Stimulated activated naive CD8-positive, alpha-beta T cell treated with anti-CD3 and anti-CD28 coated beads, Interleukin-15, amount 100 ng/mL, for 72 hours (primary cell): ENCODE measurements at regions not wholly inside any gene's neighbourhood (a gene's known extent, or its start where the extent isn't known, plus 50 kb on each side); places are given as distances from the start of the nearest gene placed in this dataset.
"Not testable (repeated sequence)": the region's sequence is repeated elsewhere in the genome, so short reads cannot be mapped to it uniquely, and the experiment has no call there.

Source experiments
- ATAC-seq: fragments of 150-1000 bp; cut with Tn5 transposase; 2 replicates; pipeline ENCODE4 v1.10.0; 2021; ENCODE audit warnings: mild to moderate bottlenecking, moderate library complexity
- DNase-seq, 2 donors: peaks; one replicate each; pipeline ENCODE4 v3.0.0; 2021 to 2022
- H3K27ac Mint-ChIP-seq, 2 donors: one replicate each; pipeline ENCODE4 v1.8.0; 2022; ENCODE audit warnings: mild to moderate bottlenecking in 2 of 2, mixed read lengths in 2 of 2, moderate library complexity in 2 of 2
- H3K27me3 Mint-ChIP-seq: one replicate; pipeline ENCODE4 v1.8.0; 2022; ENCODE audit warnings: mixed read lengths
- H3K4me1 Mint-ChIP-seq: one replicate; pipeline ENCODE4 v1.8.0; 2022; ENCODE audit warnings: mild to moderate bottlenecking, mixed read lengths
- H3K4me3 Mint-ChIP-seq, 2 donors: one replicate each; pipeline ENCODE4 v1.8.0; 2022; ENCODE audit warnings: mild to moderate bottlenecking in 2 of 2, mixed read lengths in 2 of 2, moderate library complexity in 1 of 2
- H3K9me3 Mint-ChIP-seq, 2 donors: one replicate each; pipeline ENCODE4 v1.8.0; 2022; ENCODE audit warnings: mixed read lengths in 2 of 2

- Mint-ChIP-seq H3K4me3 (no peak overlapping the region), H3K27me3 (no peaks in the 10 kb centered on the region), H3K4me1 (no peaks in the 10 kb centered on the region), H3K27ac (no peak overlapping the region), H3K9me3 (peaks cover 0 to 8% of the 10 kb centered on the region in 2 donors)
- no peak for DNase-seq
- ATAC-seq: no peak
Observed at GRCh38 chr5:92627186-92627585, 953.8 kb downstream of the NR2F1-AS1 start.

GRCh38 chr5:92616085-92616484, 964.9 kb downstream of the NR2F1-AS1 start:
- Mint-ChIP-seq H3K4me1 (no peaks in the 10 kb centered on the region), H3K27ac (no peak overlapping the region), H3K4me3 (no peak overlapping the region), H3K9me3 (peaks cover 0 to 7% of the 10 kb centered on the region in 2 donors), H3K27me3 (no peaks in the 10 kb centered on the region)
- ATAC-seq: no peak
- DNase-seq: no peak

GRCh38 chr5:92613546-92613945, 967.5 kb downstream of the NR2F1-AS1 start:
- Mint-ChIP-seq H3K4me1 (no peaks in the 10 kb centered on the region), H3K9me3 (peaks cover 0 to 11% of the 10 kb centered on the region in 2 donors), H3K27ac (no peak overlapping the region), H3K27me3 (no peaks in the 10 kb centered on the region), H3K4me3 (no peak overlapping the region)
- ATAC-seq (no peak), DNase-seq (no peak)

- not testable (repeated sequence) for DNase-seq, H3K4me1 Mint-ChIP-seq, ATAC-seq, H3K27me3 Mint-ChIP-seq, H3K9me3 Mint-ChIP-seq, H3K4me3 Mint-ChIP-seq, H3K27ac Mint-ChIP-seq
Observed at GRCh38 chr5:92610435-92610834, 970.6 kb downstream of the NR2F1-AS1 start.

- no peaks in the 10 kb centered on the region for H3K4me1 Mint-ChIP-seq
- H3K27ac Mint-ChIP-seq: no peak overlapping the region
- H3K4me3 Mint-ChIP-seq: no peak overlapping the region
- no peaks in the 10 kb centered on the region for H3K27me3 Mint-ChIP-seq
- H3K9me3 Mint-ChIP-seq: no peaks in the 10 kb centered on the region
- DNase-seq (no peak), ATAC-seq (no peak)
Observed at GRCh38 chr5:92605591-92605990, 975.4 kb downstream of the NR2F1-AS1 start.

- Mint-ChIP-seq H3K4me1 (no peaks in the 10 kb centered on the region), H3K4me3 (no peak overlapping the region), H3K27ac (no peak overlapping the region), H3K27me3 (no peaks in the 10 kb centered on the region), H3K9me3 (no peaks in the 10 kb centered on the region)
- ATAC-seq (no peak), DNase-seq (no peak)
Observed at GRCh38 chr5:92599217-92599810, 981.7 kb downstream of the NR2F1-AS1 start.

- no peaks in the 10 kb centered on the region for H3K9me3 Mint-ChIP-seq
- no peak for DNase-seq
- no peak overlapping the region for H3K4me3 Mint-ChIP-seq
- no peaks in the 10 kb centered on the region for H3K4me1 Mint-ChIP-seq
- H3K27me3 Mint-ChIP-seq: no peaks in the 10 kb centered on the region
- no peak for ATAC-seq
- H3K27ac Mint-ChIP-seq: no peak overlapping the region
Observed at GRCh38 chr5:92594031-92594430, 987.0 kb downstream of the NR2F1-AS1 start.

- H3K4me3 Mint-ChIP-seq: no peak overlapping the region
- ATAC-seq (no peak), DNase-seq (no peak)
- H3K27me3 Mint-ChIP-seq: no peaks in the 10 kb centered on the region
- H3K4me1 Mint-ChIP-seq: no peaks in the 10 kb centered on the region
- H3K27ac Mint-ChIP-seq: no peak overlapping the region
- H3K9me3 Mint-ChIP-seq: no peaks in the 10 kb centered on the region
Observed at GRCh38 chr5:92588876-92589275, 992.1 kb downstream of the NR2F1-AS1 start.

GRCh38 chr5:92581690-92582089, 999.3 kb downstream of the NR2F1-AS1 start:
- no peaks in the 10 kb centered on the region for H3K4me1 Mint-ChIP-seq
- H3K9me3 Mint-ChIP-seq: no peaks in the 10 kb centered on the region
- DNase-seq: no peak
- no peak overlapping the region for H3K27ac Mint-ChIP-seq
- no peak overlapping the region for H3K4me3 Mint-ChIP-seq
- ATAC-seq: no peak
- no peaks in the 10 kb centered on the region for H3K27me3 Mint-ChIP-seq

GRCh38 chr5:92581249-92581648, 999.8 kb downstream of the NR2F1-AS1 start:
- Mint-ChIP-seq H3K4me1 (no peaks in the 10 kb centered on the region), H3K27ac (no peak overlapping the region), H3K9me3 (no peaks in the 10 kb centered on the region), H3K27me3 (no peaks in the 10 kb centered on the region), H3K4me3 (no peak overlapping the region)
- ATAC-seq: no peak
- no peak for DNase-seq

- Mint-ChIP-seq H3K27ac (no peak overlapping the region), H3K4me1 (no peaks in the 10 kb centered on the region), H3K4me3 (no peak overlapping the region), H3K27me3 (no peaks in the 10 kb centered on the region), H3K9me3 (no peaks in the 10 kb centered on the region)
- ATAC-seq: no peak
- no peak for DNase-seq
Observed at GRCh38 chr5:92580814-92581213, 1000.2 kb downstream of the NR2F1-AS1 start.

GRCh38 chr5:92574023-92574422, 1007.0 kb downstream of the NR2F1-AS1 start:
- H3K27me3 Mint-ChIP-seq: no peaks in the 10 kb centered on the region
- no peak overlapping the region for H3K27ac Mint-ChIP-seq
- no peak for DNase-seq
- no peak overlapping the region for H3K4me3 Mint-ChIP-seq
- no peaks in the 10 kb centered on the region for H3K4me1 Mint-ChIP-seq
- ATAC-seq: no peak
- H3K9me3 Mint-ChIP-seq: no peaks in the 10 kb centered on the region

GRCh38 chr5:92568522-92568921, 1012.5 kb downstream of the NR2F1-AS1 start:
- no peak for ATAC-seq
- no peak overlapping the region for H3K4me3 Mint-ChIP-seq

GRCh38 chr5:92567831-92568450, 1013.1 kb downstream of the NR2F1-AS1 start:
- DNase-seq: no peak
- Mint-ChIP-seq H3K4me3 (no peak overlapping the region), H3K27me3 (no peaks in the 10 kb centered on the region), H3K27ac (no peak overlapping the region), H3K4me1 (no peaks in the 10 kb centered on the region), H3K9me3 (no peaks in the 10 kb centered on the region)
- ATAC-seq: no peak

More at GRCh38 chr5:92568522-92568921, 1012.5 kb downstream of the NR2F1-AS1 start:
- no peak for DNase-seq
- Mint-ChIP-seq H3K27ac (no peak overlapping the region), H3K4me1 (no peaks in the 10 kb centered on the region), H3K27me3 (no peaks in the 10 kb centered on the region), H3K9me3 (no peaks in the 10 kb centered on the region)

GRCh38 chr5:92566113-92566786, 1014.8 kb downstream of the NR2F1-AS1 start:
- Mint-ChIP-seq H3K4me3 (no peak overlapping the region), H3K9me3 (no peaks in the 10 kb centered on the region), H3K27ac (no peak overlapping the region), H3K27me3 (no peaks in the 10 kb centered on the region), H3K4me1 (no peaks in the 10 kb centered on the region)
- DNase-seq (no peak), ATAC-seq (no peak)

- DNase-seq: no peak
- no peak for ATAC-seq
- Mint-ChIP-seq H3K9me3 (no peaks in the 10 kb centered on the region), H3K27me3 (no peaks in the 10 kb centered on the region), H3K4me1 (no peaks in the 10 kb centered on the region), H3K4me3 (no peak overlapping the region), H3K27ac (no peak overlapping the region)
Observed at GRCh38 chr5:92565673-92566072, 1015.3 kb downstream of the NR2F1-AS1 start.
